ENCODE measurements at regions not wholly inside any gene's neighbourhood (a gene's known extent, or its start where the extent isn't known, plus 50 kb on each side); places are given as distances from the start of the nearest gene placed in this dataset.

- no peak for TF ChIP-seq SUZ12 (IDR thresholded peaks at IDR 0.05; ENCODE audit: extremely low read depth, insufficient read depth, insufficient read length)
- TF ChIP-seq ZNF274 (IDR thresholded peaks at IDR 0.05; ENCODE audit: low read depth, low read length) = no peak
- TF ChIP-seq YY1 (IDR thresholded peaks at IDR 0.05; ENCODE audit: insufficient read depth, insufficient read length) = no peak
Observed at GRCh38 chr4:35559559-35560365, 684.6 kb downstream of the ARAP2 start.

Measured in NT2/D1 (cell line).